H1 (cell line): ENCODE measurements at regions not wholly inside any gene's neighbourhood (a gene's known extent, or its start where the extent isn't known, plus 50 kb on each side); places are given as distances from the start of the nearest gene placed in this dataset.

Experiments
- E2F6 ChIP-seq: IDR thresholded peaks from 2 replicates; pipeline ENCODE4 v1.6.1; 2012; ENCODE audit warnings: inconsistent platforms
- PHF8 ChIP-seq: fragments of 200-600 bp; sonication (generic); conservative IDR thresholded peaks from 2 replicates; pipeline ENCODE4 v1.7.1; 2012; ENCODE audit warnings: low read depth, mild to moderate bottlenecking, inconsistent platforms, low read length, moderate library complexity
- SAP30 ChIP-seq: fragments of 300-600 bp; sonication (generic); IDR thresholded peaks from 2 replicates; pipeline ENCODE4 v1.7.1; 2012; ENCODE audit warnings: low read length, moderate library complexity, mild to moderate bottlenecking, inconsistent platforms; ENCODE audit not compliant: insufficient read depth, insufficient replicate concordance
- USF2 ChIP-seq: IDR thresholded peaks from 2 replicates; pipeline ENCODE4 v1.6.1; 2011; ENCODE audit warnings: low read length, improper control_type of control experiment

DNA sequence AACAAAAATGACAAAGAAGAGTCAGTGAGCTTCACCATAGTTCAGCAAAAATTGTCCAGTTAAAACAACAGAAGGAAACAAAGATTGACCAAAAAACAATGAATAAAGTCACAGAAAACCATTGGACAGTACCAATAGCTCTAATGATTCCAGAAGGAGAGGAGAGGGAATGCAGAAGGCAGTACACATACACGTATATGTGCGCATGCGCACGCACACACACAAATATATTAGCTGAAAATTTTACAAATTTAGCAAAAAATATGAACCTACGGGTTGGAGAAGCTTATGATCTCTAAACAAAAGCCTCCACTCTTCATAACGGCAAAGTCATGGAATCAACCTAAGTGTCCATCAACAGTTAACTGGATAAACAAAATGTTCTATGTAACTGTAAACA lies 120.3 kb upstream of the MON1B start (continued):
- TF ChIP-seq PHF8, result no peak
- TF ChIP-seq USF2, result no peak
- TF ChIP-seq SAP30, result no peak
- no peak for TF ChIP-seq E2F6
